ENCODE measurements at regions not wholly inside any gene's neighbourhood (a gene's known extent, or its start where the extent isn't known, plus 50 kb on each side); places are given as distances from the start of the nearest gene placed in this dataset.

GRCh38 chr14:21933681-21934080, 260.1 kb upstream of the OR4E1 start:
- TF ChIP-seq, protein P1, sequence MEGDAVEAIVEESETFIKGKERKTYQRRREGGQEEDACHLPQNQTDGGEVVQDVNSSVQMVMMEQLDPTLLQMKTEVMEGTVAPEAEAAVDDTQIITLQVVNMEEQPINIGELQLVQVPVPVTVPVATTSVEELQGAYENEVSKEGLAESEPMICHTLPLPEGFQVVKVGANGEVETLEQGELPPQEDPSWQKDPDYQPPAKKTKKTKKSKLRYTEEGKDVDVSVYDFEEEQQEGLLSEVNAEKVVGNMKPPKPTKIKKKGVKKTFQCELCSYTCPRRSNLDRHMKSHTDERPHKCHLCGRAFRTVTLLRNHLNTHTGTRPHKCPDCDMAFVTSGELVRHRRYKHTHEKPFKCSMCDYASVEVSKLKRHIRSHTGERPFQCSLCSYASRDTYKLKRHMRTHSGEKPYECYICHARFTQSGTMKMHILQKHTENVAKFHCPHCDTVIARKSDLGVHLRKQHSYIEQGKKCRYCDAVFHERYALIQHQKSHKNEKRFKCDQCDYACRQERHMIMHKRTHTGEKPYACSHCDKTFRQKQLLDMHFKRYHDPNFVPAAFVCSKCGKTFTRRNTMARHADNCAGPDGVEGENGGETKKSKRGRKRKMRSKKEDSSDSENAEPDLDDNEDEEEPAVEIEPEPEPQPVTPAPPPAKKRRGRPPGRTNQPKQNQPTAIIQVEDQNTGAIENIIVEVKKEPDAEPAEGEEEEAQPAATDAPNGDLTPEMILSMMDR (IDR thresholded peaks at IDR 0.05; ENCODE audit: low read depth, low read length), result no peak
- no peak overlapping the region for H3K27ac ChIP-seq (ENCODE audit: low read depth, low read length)
- no peaks in the 10 kb centered on the region for H3K9me3 ChIP-seq (ENCODE audit: control insufficient read depth, insufficient read depth, low read length)
- DNase-seq (ENCODE audit: low read depth, low spot score), result no peak
- ChIA-PET POLR2A (no interaction called here), CTCF (interaction anchor here (0.9 kb wide), 1 partner anchor 20 kb away, joined by 4 read pairs; no protein-coding TSS in a partner anchor)
- no peak overlapping the region for H3K4me3 ChIP-seq (ENCODE audit: low read depth, low read length)
- H3K27me3 ChIP-seq (ENCODE audit: control insufficient read depth, insufficient read depth, low read length), result no peaks in the 10 kb centered on the region

GRCh38 chr14:21924479-21924878, 250.9 kb upstream of the OR4E1 start:
- H3K4me3 ChIP-seq (ENCODE audit: low read depth, low read length), result no peak overlapping the region
- TF ChIP-seq, protein P1 (IDR thresholded peaks at IDR 0.05; ENCODE audit: low read depth, low read length), result no peak
- DNase-seq (ENCODE audit: low read depth, low spot score), result no peak
- POLR2A ChIA-PET, result no interaction called here
- CTCF ChIA-PET, result no interaction called here
- no peak overlapping the region for H3K27ac ChIP-seq (ENCODE audit: low read depth, low read length)
- H3K9me3 ChIP-seq (ENCODE audit: control insufficient read depth, insufficient read depth, low read length), result no peaks in the 10 kb centered on the region
- no peaks in the 10 kb centered on the region for H3K27me3 ChIP-seq (ENCODE audit: control insufficient read depth, insufficient read depth, low read length)

GRCh38 chr14:21923820-21924219, 250.2 kb upstream of the OR4E1 start:
- Histone ChIP-seq H3K4me3 (ENCODE audit: low read depth, low read length) (no peak overlapping the region), H3K9me3 (ENCODE audit: control insufficient read depth, insufficient read depth, low read length) (no peaks in the 10 kb centered on the region), H3K27ac (ENCODE audit: low read depth, low read length) (no peak overlapping the region), H3K27me3 (ENCODE audit: control insufficient read depth, insufficient read depth, low read length) (no peaks in the 10 kb centered on the region)
- CTCF ChIA-PET, result interaction anchor here (2.0 kb wide), 1 partner anchor 10 kb away, joined by 8 read pairs; no protein-coding TSS in a partner anchor
- TF ChIP-seq, protein P1 (IDR thresholded peaks at IDR 0.05; ENCODE audit: low read depth, low read length), result no peak
- POLR2A ChIA-PET, result no interaction called here
- DNase-seq (ENCODE audit: low read depth, low spot score), result no peak

GRCh38 chr14:21921453-21921852, 247.8 kb upstream of the OR4E1 start:
- no peaks in the 10 kb centered on the region for H3K27me3 ChIP-seq (ENCODE audit: control insufficient read depth, insufficient read depth, low read length)
- POLR2A ChIA-PET, result no interaction called here
- CTCF ChIA-PET, result no interaction called here
- TF ChIP-seq, protein P1 (IDR thresholded peaks at IDR 0.05; ENCODE audit: low read depth, low read length), result no peak
- H3K27ac ChIP-seq (ENCODE audit: low read depth, low read length), result no peak overlapping the region
- no peak for DNase-seq (ENCODE audit: low read depth, low spot score)
- H3K4me3 ChIP-seq (ENCODE audit: low read depth, low read length), result no peak overlapping the region
- H3K9me3 ChIP-seq (ENCODE audit: control insufficient read depth, insufficient read depth, low read length), result no peaks in the 10 kb centered on the region

DNA sequence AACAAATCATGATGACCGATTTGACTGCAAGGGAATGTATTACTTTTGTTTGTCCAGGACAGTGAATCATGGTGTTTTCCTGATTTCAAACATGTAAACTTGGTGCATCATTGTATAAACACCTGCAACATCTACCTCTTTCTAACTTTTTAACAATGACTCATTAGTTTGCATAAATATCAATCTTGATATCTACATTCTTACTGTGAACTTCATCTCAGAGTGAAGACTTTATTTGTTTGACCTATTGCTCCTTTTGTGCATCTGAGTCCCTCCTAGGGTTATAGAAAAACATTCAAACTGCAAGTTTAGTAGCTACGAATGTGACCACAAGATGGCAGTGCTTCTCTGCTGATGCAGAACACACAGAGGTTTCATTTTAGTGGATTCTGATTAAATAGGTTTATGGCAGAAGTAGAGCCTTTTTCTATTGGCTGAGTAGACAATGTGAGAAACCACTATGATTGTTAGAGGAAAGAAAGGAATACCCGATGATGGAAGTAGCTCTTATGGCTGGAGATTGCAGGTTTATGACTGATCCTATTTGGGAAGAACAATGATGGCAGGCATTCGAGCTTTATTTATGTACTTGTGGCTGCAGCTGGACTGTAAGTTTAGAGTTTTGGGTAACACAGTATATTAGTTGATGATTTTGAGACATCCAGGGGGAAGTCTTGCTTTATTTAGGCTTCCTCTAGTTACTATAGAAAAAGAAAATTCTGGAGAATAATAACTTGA, 244.2 kb upstream of the OR4E1 start:
- ChIA-PET CTCF (interaction anchor here (0.6 to 4.1 kb wide), 16 partner anchors 9 to 230 kb away, joined by 3 to 20 read pairs (median 4); no protein-coding TSS in a partner anchor), POLR2A (no interaction called here)
- TF ChIP-seq, protein P1 (IDR thresholded peaks at IDR 0.05; ENCODE audit: low read depth, low read length), result peak; percentile 86
- Histone ChIP-seq H3K27ac (ENCODE audit: low read depth, low read length) (no peak overlapping the region), H3K27me3 (ENCODE audit: control insufficient read depth, insufficient read depth, low read length) (no peaks in the 10 kb centered on the region), H3K9me3 (ENCODE audit: control insufficient read depth, insufficient read depth, low read length) (no peaks in the 10 kb centered on the region), H3K4me3 (ENCODE audit: low read depth, low read length) (no peak overlapping the region)
- peak; percentile 8 for DNase-seq (ENCODE audit: low read depth, low spot score)
